ENCODE measurements at regions not wholly inside any gene's neighbourhood (a gene's known extent, or its start where the extent isn't known, plus 50 kb on each side); places are given as distances from the start of the nearest gene placed in this dataset.

- intact Hi-C loops (cut with micrococcal nuclease): loop anchor here (10.0 kb wide), 1 partner anchor 1054 kb away; no protein-coding TSS in a partner anchor
- Mint-ChIP-seq H3K4me1 (peaks cover 58% of the 10 kb centered on the region), H3K27ac (no peak overlapping the region)
Observed at GRCh38 chr3:187980861-187981260, 173.1 kb upstream of the LPP start.

DNA sequence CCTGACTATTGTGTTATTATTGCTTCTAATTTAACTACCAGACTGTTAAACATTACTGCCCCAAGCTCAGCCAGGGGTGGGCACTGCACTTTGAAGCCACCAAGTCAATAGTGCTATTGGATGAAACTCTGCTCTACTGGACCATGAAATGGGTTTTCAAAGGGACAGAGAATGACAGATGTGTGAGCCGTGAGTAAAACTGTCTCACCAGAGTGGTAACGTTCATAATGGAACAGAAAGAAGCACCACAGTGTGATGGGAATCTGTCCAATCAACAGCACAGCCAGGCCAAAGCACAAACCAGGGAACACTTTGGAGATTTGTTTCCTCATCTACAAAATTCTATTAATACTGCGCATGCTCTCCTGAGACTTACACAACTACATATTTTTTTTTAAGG lies 171.8 kb upstream of the LPP start:
- intact Hi-C loops (cut with micrococcal nuclease): loop anchor here (10.0 kb wide), 1 partner anchor 1053 kb away; no protein-coding TSS in a partner anchor
- peaks cover 61% of the 10 kb centered on the region for H3K4me1 Mint-ChIP-seq
- no peak for DNase-seq
- H3K4me3 Mint-ChIP-seq: no peak overlapping the region
- no peaks in the 10 kb centered on the region for H3K27me3 Mint-ChIP-seq
- no peak overlapping the region for H3K27ac Mint-ChIP-seq
- peaks cover 3% of the 10 kb centered on the region for H3K36me3 Mint-ChIP-seq (ENCODE audit: low read depth)
- peaks cover 4% of the 10 kb centered on the region for H3K9me3 Mint-ChIP-seq

More at GRCh38 chr3:187980861-187981260, 173.1 kb upstream of the LPP start:
- no peak for DNase-seq
- Mint-ChIP-seq H3K4me3 (no peak overlapping the region), H3K9me3 (peaks cover 7% of the 10 kb centered on the region), H3K36me3 (ENCODE audit: low read depth) (peaks cover 8% of the 10 kb centered on the region), H3K27me3 (no peaks in the 10 kb centered on the region)

- H3K27me3 Mint-ChIP-seq: no peaks in the 10 kb centered on the region
- intact Hi-C loops (cut with micrococcal nuclease): loop anchor here (10.0 kb wide), 1 partner anchor 1051 kb away; no protein-coding TSS in a partner anchor
- no peak for DNase-seq
Observed at GRCh38 chr3:187983484-187984124, 170.4 kb upstream of the LPP start.

DNA sequence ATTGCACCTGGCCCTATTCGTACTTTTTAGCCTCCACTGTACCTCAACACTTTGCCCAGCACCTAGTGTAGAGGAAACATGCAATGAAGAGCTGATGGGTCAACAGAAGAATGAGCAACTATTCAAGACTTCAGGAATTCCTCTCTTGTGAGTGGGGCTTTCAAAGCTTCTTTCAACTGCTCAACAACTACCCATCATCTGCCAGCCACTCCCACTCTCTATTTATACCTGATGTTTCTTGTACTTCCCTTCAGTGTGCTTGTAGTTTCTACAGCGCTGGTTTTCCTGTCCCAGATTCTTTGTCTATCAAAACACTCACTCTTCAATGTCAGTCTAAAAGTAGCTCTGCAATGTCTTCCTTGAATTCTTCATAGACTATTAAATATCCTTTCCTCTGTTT lies 168.3 kb upstream of the LPP start:
- Mint-ChIP-seq H3K9me3 (peaks cover 4% of the 10 kb centered on the region), H3K4me1 (peaks cover 55% of the 10 kb centered on the region), H3K27ac (no peak overlapping the region), H3K36me3 (ENCODE audit: low read depth) (no peaks in the 10 kb centered on the region), H3K27me3 (no peaks in the 10 kb centered on the region), H3K4me3 (no peak overlapping the region)
- no peak for DNase-seq
- intact Hi-C loops (cut with micrococcal nuclease): loop anchor here (1.0 to 10.0 kb wide), 3 partner anchors 9 to 1049 kb away; no protein-coding TSS in a partner anchor

More at GRCh38 chr3:187983484-187984124, 170.4 kb upstream of the LPP start:
- peaks cover 66% of the 10 kb centered on the region for H3K4me1 Mint-ChIP-seq
- H3K36me3 Mint-ChIP-seq (ENCODE audit: low read depth): no peaks in the 10 kb centered on the region
- peaks cover 4% of the 10 kb centered on the region for H3K9me3 Mint-ChIP-seq
- H3K4me3 Mint-ChIP-seq: no peak overlapping the region
- no peak overlapping the region for H3K27ac Mint-ChIP-seq

DNA sequence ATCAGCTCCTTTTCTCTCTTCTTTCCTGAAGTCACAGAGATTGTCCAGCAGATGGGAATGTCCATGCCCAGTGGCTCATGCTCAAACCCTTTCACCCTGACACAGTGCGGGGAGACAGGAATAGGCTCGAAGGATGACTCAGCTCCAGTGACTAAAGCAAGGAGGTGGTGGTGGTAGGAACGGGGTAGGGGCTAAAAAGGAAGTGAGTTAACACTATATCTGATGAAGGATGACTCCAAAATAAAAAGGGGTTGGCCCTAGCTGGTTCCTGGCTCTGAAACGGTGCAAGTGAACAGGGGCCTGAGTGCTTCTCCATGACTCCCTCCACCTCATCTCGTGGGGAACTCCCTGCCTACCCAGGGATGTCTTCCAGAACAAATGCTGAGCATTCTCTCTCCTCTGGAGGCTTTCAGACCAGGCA lies 167.4 kb upstream of the LPP start:
- intact Hi-C loops (cut with micrococcal nuclease): loop anchor here (1.0 to 10.0 kb wide), 3 partner anchors 10 to 1048 kb away; no protein-coding TSS in a partner anchor
- Mint-ChIP-seq H3K36me3 (ENCODE audit: low read depth) (peaks cover 3% of the 10 kb centered on the region), H3K4me3 (peak overlapping the region; percentile 56), H3K27me3 (no peaks in the 10 kb centered on the region), H3K27ac (peak overlapping the region; percentile 84), H3K4me1 (peaks cover 57% of the 10 kb centered on the region), H3K9me3 (peaks cover 11% of the 10 kb centered on the region)
- peak; percentile 77 for DNase-seq

DNA sequence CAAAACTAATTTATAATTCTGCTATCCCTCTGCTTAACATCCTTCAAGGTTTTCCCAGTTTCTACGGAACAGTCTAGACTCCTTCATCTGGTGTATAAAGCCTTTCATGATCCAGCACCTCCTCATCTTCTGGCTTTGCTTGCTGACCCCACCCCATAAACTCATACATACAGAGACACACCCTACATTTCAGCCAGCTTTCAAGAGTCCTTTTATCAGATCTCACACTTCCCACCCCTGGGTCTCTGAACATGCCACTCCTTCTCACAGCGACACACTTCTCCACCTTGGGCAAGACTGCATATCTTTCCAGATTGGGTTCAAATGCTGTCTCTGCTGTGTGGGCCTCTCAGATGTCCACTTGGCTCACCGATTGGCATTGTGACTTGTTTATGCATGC lies 166.8 kb upstream of the LPP start:
- Mint-ChIP-seq H3K4me1 (peaks cover 57% of the 10 kb centered on the region), H3K27ac (peak overlapping the region; percentile 84), H3K36me3 (ENCODE audit: low read depth) (peaks cover 3% of the 10 kb centered on the region), H3K4me3 (peak overlapping the region; percentile 56), H3K27me3 (no peaks in the 10 kb centered on the region), H3K9me3 (peaks cover 11% of the 10 kb centered on the region)
- DNase-seq: no peak
- intact Hi-C loops (cut with micrococcal nuclease): loop anchor here (2.0 to 10.0 kb wide), 2 partner anchors 298 to 1048 kb away; no protein-coding TSS in a partner anchor

- Mint-ChIP-seq H3K4me1 (peaks cover 58% of the 10 kb centered on the region), H3K27ac (peak overlapping the region; percentile 84), H3K4me3 (peak overlapping the region; percentile 56), H3K9me3 (peaks cover 12% of the 10 kb centered on the region), H3K27me3 (no peaks in the 10 kb centered on the region), H3K36me3 (ENCODE audit: low read depth) (peaks cover 3% of the 10 kb centered on the region)
- intact Hi-C loops (cut with micrococcal nuclease): loop anchor here (1.0 to 10.0 kb wide), 4 partner anchors 65 to 1047 kb away; no protein-coding TSS in a partner anchor
- peak; percentile 80 for DNase-seq
Observed at GRCh38 chr3:187987924-187988323, 166.0 kb upstream of the LPP start.

DNA sequence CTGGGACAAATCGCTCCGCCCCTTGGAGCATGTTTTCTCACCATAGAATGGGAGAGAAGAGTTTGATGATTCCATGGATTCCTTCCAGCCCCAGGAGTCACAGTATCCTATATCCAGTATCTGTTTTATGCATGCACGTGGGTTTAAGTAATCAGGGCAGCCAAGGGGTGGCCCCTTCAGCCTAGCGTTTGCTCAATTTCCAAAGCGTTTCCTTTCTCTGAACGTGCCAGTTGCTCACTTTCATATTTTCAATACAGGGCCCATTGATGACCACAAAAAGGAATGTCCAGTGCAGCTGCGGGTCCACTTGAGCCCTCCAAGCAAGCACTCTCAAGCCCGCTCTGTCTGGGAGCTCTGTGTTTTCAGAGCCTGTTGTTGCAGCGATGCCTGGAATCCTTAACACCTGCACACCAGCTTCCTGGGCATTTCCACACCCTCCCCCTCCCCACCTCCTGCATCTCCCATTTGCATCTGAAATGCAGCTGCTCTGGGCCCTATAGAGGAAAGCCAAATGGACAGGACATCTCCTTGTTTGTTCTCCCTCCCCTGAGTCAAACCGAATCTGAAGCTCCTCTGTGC lies 164.3 kb upstream of the LPP start:
- H3K9me3 Mint-ChIP-seq: peaks cover 15% of the 10 kb centered on the region
- H3K36me3 Mint-ChIP-seq (ENCODE audit: low read depth): peaks cover 5% of the 10 kb centered on the region
- no peaks in the 10 kb centered on the region for H3K27me3 Mint-ChIP-seq
- intact Hi-C loops (cut with micrococcal nuclease): loop anchor here (10.0 kb wide), 1 partner anchor 1045 kb away; no protein-coding TSS in a partner anchor
- no peak overlapping the region for H3K27ac Mint-ChIP-seq
- H3K4me1 Mint-ChIP-seq: peaks cover 67% of the 10 kb centered on the region
- no peak for DNase-seq
- no peak overlapping the region for H3K4me3 Mint-ChIP-seq

GRCh38 chr3:187992609-187993008 lies 161.3 kb upstream of the LPP start:
- Mint-ChIP-seq H3K27ac (no peak overlapping the region), H3K36me3 (ENCODE audit: low read depth) (peaks cover 5% of the 10 kb centered on the region), H3K4me1 (peaks cover 66% of the 10 kb centered on the region), H3K4me3 (no peak overlapping the region), H3K27me3 (no peaks in the 10 kb centered on the region), H3K9me3 (peaks cover 14% of the 10 kb centered on the region)
- DNase-seq: peak; percentile 26
- intact Hi-C loops (cut with micrococcal nuclease): no loop called here

DNA sequence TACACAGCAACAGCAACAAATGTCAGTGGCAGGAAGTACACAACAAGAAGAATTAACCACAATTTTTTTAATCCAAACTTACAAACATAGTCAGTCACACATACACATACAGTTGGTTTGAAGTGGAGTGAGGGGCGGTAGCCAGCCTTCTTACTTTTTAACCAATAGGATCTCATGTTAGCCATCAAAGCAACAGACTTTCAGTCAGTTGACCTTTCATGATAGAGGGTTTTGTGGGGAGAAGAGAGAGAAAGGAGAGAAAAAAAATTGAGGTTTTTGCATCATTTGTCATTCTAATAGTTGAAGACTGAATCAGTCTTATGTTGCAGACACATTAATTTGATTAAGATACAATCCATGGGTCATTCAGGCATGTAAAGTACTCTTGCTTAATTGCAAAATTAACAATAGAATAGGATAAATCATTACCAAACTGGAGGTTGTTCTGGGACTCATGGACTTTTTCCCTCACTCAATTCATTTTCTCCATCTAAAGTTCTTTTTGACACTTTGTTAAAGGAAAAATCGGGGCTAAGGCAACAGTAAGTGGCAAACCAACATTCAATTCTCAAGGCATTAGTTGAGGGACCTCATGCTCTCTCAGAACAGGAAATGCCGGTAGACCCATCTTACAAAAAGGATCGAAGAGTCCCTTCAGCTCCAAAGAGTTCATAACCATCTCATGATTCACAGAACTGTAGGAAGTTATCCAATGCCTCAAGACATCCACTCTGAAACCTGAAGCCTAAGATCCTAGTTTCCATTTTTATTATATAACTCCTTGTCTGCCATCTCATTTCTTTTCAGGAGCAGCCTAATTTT lies 159.5 kb upstream of the LPP start:
- intact Hi-C loops (cut with micrococcal nuclease): loop anchor here (1.0 to 5.0 kb wide), 3 partner anchors 67 to 263 kb away; partner anchors contain the start of gene LPP
- peak; percentile 75 for DNase-seq
- H3K36me3 Mint-ChIP-seq (ENCODE audit: low read depth): peaks cover 5% of the 10 kb centered on the region
- H3K9me3 Mint-ChIP-seq: peaks cover 14% of the 10 kb centered on the region
- H3K27ac Mint-ChIP-seq: peak overlapping the region; percentile 76
- peak overlapping the region; percentile 47 for H3K4me3 Mint-ChIP-seq
- H3K4me1 Mint-ChIP-seq: peaks cover 71% of the 10 kb centered on the region
- no peaks in the 10 kb centered on the region for H3K27me3 Mint-ChIP-seq

DNA sequence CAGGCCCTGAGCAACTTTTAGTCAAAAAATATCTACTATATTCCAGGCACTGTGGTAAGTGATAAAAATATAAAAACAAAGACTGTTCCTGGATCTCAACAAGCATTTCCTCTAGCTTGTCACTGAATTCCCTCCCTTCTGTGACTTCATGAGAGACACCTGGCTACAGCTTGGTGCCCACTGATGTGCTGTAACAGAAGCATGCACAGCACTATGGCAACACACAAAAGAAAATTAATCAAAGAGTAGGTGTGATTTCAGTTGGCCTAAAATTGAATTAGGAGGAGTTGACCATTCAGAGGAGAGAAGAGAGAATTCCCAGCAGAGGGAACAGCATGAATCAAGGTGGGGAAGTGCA lies 158.9 kb upstream of the LPP start:
- Mint-ChIP-seq H3K4me3 (no peak overlapping the region), H3K36me3 (ENCODE audit: low read depth) (peaks cover 5% of the 10 kb centered on the region), H3K4me1 (peaks cover 73% of the 10 kb centered on the region), H3K27me3 (no peaks in the 10 kb centered on the region), H3K27ac (peak overlapping the region; percentile 65), H3K9me3 (peaks cover 14% of the 10 kb centered on the region)
- DNase-seq: peak; percentile 55
- intact Hi-C loops (cut with micrococcal nuclease): loop anchor here (5.0 kb wide), 2 partner anchors 157 to 262 kb away; partner anchors contain the start of gene LPP

GRCh38 chr3:187995667-187996066 lies 158.3 kb upstream of the LPP start:
- DNase-seq: no peak
- Mint-ChIP-seq H3K27ac (no peak overlapping the region), H3K9me3 (peaks cover 14% of the 10 kb centered on the region), H3K4me3 (no peak overlapping the region), H3K4me1 (peaks cover 78% of the 10 kb centered on the region), H3K36me3 (ENCODE audit: low read depth) (peaks cover 5% of the 10 kb centered on the region), H3K27me3 (no peaks in the 10 kb centered on the region)
- intact Hi-C loops (cut with micrococcal nuclease): loop anchor here (5.0 kb wide), 2 partner anchors 157 to 262 kb away; partner anchors contain the start of gene LPP

DNA sequence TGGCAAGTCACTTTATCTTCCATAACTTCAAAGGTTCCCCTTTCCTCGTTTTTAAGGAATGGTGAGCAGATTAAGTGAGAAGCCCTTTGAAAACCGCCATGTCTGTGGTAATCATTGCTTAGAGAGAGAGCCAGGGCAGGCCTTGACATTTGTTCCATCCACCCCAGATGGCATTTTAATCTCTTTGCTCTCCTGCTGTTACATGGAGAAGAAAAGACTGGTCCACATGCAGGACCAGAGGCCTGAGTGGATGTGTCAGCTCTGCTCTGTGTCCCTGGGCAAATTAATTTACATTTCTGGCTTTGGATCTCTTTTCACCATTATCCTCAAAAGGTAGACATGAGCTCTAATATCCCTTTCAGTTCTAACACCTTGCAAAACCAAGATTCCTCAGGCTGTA lies 157.3 kb upstream of the LPP start:
- intact Hi-C loops (cut with micrococcal nuclease): loop anchor here (5.0 kb wide), 2 partner anchors 156 to 261 kb away; partner anchors contain the start of gene LPP
- H3K36me3 Mint-ChIP-seq (ENCODE audit: low read depth): peaks cover 3% of the 10 kb centered on the region

More for the DNA sequence above, 157.3 kb upstream of the LPP start:
- Mint-ChIP-seq H3K9me3 (peaks cover 7% of the 10 kb centered on the region), H3K4me1 (peaks cover 81% of the 10 kb centered on the region), H3K27me3 (no peaks in the 10 kb centered on the region), H3K27ac (no peak overlapping the region), H3K4me3 (no peak overlapping the region)
- DNase-seq: peak; percentile 40

All from activated CD4-positive, alpha-beta T cell treated with anti-CD3 and anti-CD28 coated beads, Interleukin-2, amount 10 ng/mL, durations not matched to agents 24 days and 14 days (primary cell).